ENCODE measurements at regions not wholly inside any gene's neighbourhood (a gene's known extent, or its start where the extent isn't known, plus 50 kb on each side); places are given as distances from the start of the nearest gene placed in this dataset.

DNA sequence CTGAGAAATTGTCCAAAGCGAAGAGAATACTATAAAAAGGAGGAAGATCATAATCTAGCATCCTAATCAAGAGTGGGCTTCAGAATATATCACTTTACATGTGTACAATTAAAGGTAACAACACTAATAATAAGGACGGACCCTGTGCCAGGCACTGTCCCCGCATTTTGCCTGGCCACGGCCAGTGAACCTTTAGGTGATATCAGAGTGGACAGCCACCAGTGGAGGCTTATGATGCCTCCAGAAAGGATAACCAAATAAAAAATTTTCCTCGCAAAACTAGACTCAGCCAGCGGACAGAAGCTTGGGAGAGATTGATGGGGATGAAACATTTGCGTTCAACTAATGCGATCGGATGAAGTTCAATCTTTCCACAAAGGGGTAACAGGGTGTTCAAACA, 436.4 kb downstream of the NPHP4 start:
- no peaks in the 10 kb centered on the region for H3K4me1 ChIP-seq (ENCODE audit: control insufficient read depth, extremely low read depth, insufficient read depth, low read length)
- no peak for DNase-seq (ENCODE audit: low read depth in 2 of 2)
- H3K4me2 ChIP-seq (ENCODE audit: extremely low read depth, insufficient read depth, low read length) = no peak overlapping the region
- no peaks in the 10 kb centered on the region for H3K27me3 ChIP-seq (ENCODE audit: control insufficient read depth, insufficient read depth, low read length)
- no peak overlapping the region for H2AFZ ChIP-seq (ENCODE audit: low read length)
- H3K4me3 ChIP-seq (replicated peaks in 1 of 4; ENCODE audit: control extremely low read depth in 1 of 4, insufficient read depth in 1 of 4, low read depth in 3 of 4, low read length in 4 of 4) = no peak overlapping the region
- no peaks in the 10 kb centered on the region for H3K79me2 ChIP-seq (ENCODE audit: control insufficient read depth, insufficient read depth, low read length)
- H3K36me3 ChIP-seq (ENCODE audit: control insufficient read depth, insufficient read depth, low read length) = no peaks in the 10 kb centered on the region
- TF ChIP-seq, protein P1, sequence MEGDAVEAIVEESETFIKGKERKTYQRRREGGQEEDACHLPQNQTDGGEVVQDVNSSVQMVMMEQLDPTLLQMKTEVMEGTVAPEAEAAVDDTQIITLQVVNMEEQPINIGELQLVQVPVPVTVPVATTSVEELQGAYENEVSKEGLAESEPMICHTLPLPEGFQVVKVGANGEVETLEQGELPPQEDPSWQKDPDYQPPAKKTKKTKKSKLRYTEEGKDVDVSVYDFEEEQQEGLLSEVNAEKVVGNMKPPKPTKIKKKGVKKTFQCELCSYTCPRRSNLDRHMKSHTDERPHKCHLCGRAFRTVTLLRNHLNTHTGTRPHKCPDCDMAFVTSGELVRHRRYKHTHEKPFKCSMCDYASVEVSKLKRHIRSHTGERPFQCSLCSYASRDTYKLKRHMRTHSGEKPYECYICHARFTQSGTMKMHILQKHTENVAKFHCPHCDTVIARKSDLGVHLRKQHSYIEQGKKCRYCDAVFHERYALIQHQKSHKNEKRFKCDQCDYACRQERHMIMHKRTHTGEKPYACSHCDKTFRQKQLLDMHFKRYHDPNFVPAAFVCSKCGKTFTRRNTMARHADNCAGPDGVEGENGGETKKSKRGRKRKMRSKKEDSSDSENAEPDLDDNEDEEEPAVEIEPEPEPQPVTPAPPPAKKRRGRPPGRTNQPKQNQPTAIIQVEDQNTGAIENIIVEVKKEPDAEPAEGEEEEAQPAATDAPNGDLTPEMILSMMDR (conservative IDR thresholded peaks at IDR 0.05 in 1 of 2, IDR thresholded peaks at IDR 0.05 in 1 of 2; ENCODE audit: low read depth in 1 of 2, low read length in 2 of 2) = no peak
- no peak for TF ChIP-seq EZH2 (IDR thresholded peaks at IDR 0.05; ENCODE audit: low read length, missing control alignments)
- H3K27ac ChIP-seq (ENCODE audit: insufficient read depth, low read length) = no peak overlapping the region
- H3K9ac ChIP-seq (ENCODE audit: insufficient read depth, low read length) = no peak overlapping the region
- no peaks in the 10 kb centered on the region for H4K20me1 ChIP-seq (ENCODE audit: control insufficient read depth, extremely low read depth, insufficient read depth, low read length)
- no peaks in the 10 kb centered on the region for H3K9me3 ChIP-seq (ENCODE audit: control insufficient read depth, insufficient read depth, low read depth, low read length)

DNA sequence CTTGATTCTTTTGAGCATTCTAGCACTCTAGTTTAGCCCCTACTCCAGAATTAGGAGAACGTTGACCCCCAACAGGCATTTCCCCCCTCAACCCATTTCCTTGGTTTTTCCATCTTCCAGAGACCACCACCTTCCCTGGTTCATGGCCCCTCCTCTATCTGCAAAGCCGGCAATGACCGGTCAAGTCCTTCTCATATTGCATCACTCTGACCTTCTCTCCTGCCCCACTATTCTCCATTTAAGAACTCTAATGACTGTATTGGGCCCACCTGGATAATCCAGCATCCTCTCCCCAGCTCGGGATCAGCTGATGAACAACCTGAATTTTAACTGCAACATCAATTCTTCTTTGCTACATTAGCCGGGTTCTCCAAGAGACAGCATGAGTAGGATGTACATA, 437.4 kb downstream of the NPHP4 start:
- no peak overlapping the region for H3K4me3 ChIP-seq (replicated peaks in 1 of 4; ENCODE audit: control extremely low read depth in 1 of 4, insufficient read depth in 1 of 4, low read depth in 3 of 4, low read length in 4 of 4)
- no peaks in the 10 kb centered on the region for H3K4me1 ChIP-seq (ENCODE audit: control insufficient read depth, extremely low read depth, insufficient read depth, low read length)
- no peak for TF ChIP-seq EZH2 (IDR thresholded peaks at IDR 0.05; ENCODE audit: low read length, missing control alignments)
- TF ChIP-seq, protein P1 (conservative IDR thresholded peaks at IDR 0.05 in 1 of 2, IDR thresholded peaks at IDR 0.05 in 1 of 2; ENCODE audit: low read depth in 1 of 2, low read length in 2 of 2) = no peak
- no peaks in the 10 kb centered on the region for H4K20me1 ChIP-seq (ENCODE audit: control insufficient read depth, extremely low read depth, insufficient read depth, low read length)
- no peaks in the 10 kb centered on the region for H3K36me3 ChIP-seq (ENCODE audit: control insufficient read depth, insufficient read depth, low read length)
- no peak overlapping the region for H2AFZ ChIP-seq (ENCODE audit: low read length)
- no peaks in the 10 kb centered on the region for H3K79me2 ChIP-seq (ENCODE audit: control insufficient read depth, insufficient read depth, low read length)
- H3K9me3 ChIP-seq (ENCODE audit: control insufficient read depth, insufficient read depth, low read depth, low read length) = no peaks in the 10 kb centered on the region
- H3K27ac ChIP-seq (ENCODE audit: insufficient read depth, low read length) = no peak overlapping the region
- H3K9ac ChIP-seq (ENCODE audit: insufficient read depth, low read length) = no peak overlapping the region
- no peak for DNase-seq (ENCODE audit: low read depth in 2 of 2)
- H3K27me3 ChIP-seq (ENCODE audit: control insufficient read depth, insufficient read depth, low read length) = no peaks in the 10 kb centered on the region
- H3K4me2 ChIP-seq (ENCODE audit: extremely low read depth, insufficient read depth, low read length) = no peak overlapping the region

DNA sequence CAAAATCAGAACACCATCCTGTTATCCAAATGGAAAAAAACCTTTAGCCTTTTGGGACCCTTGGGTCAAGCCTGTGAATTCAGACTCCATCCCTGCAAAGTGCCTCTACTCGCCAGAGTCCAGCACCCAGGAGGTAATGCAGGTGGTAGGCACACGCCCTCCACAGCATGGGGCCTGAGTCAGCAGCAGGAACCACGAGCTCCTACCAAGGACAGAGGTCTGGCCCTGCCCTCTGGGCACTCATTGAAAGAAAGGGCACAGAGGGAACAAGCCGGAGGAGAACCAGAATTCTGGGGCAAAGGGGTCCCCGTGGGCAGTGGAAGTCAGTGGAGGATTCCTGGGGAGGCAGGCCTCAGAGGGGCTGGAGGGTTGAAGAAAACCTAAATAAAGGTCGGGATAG, 438.1 kb downstream of the NPHP4 start:
- no peaks in the 10 kb centered on the region for H3K36me3 ChIP-seq (ENCODE audit: control insufficient read depth, insufficient read depth, low read length)
- no peak overlapping the region for H3K4me3 ChIP-seq (replicated peaks in 1 of 4; ENCODE audit: control extremely low read depth in 1 of 4, insufficient read depth in 1 of 4, low read depth in 3 of 4, low read length in 4 of 4)
- TF ChIP-seq EZH2 (IDR thresholded peaks at IDR 0.05; ENCODE audit: low read length, missing control alignments) = no peak
- TF ChIP-seq, protein P1 (conservative IDR thresholded peaks at IDR 0.05 in 1 of 2, IDR thresholded peaks at IDR 0.05 in 1 of 2; ENCODE audit: low read depth in 1 of 2, low read length in 2 of 2) = no peak
- no peaks in the 10 kb centered on the region for H3K27me3 ChIP-seq (ENCODE audit: control insufficient read depth, insufficient read depth, low read length)
- no peak overlapping the region for H3K4me2 ChIP-seq (ENCODE audit: extremely low read depth, insufficient read depth, low read length)
- H3K9me3 ChIP-seq (ENCODE audit: control insufficient read depth, insufficient read depth, low read depth, low read length) = no peaks in the 10 kb centered on the region
- no peak overlapping the region for H3K9ac ChIP-seq (ENCODE audit: insufficient read depth, low read length)
- H4K20me1 ChIP-seq (ENCODE audit: control insufficient read depth, extremely low read depth, insufficient read depth, low read length) = no peaks in the 10 kb centered on the region
- no peaks in the 10 kb centered on the region for H3K4me1 ChIP-seq (ENCODE audit: control insufficient read depth, extremely low read depth, insufficient read depth, low read length)
- H3K79me2 ChIP-seq (ENCODE audit: control insufficient read depth, insufficient read depth, low read length) = no peaks in the 10 kb centered on the region
- no peak for DNase-seq (ENCODE audit: low read depth in 2 of 2)
- H3K27ac ChIP-seq (ENCODE audit: insufficient read depth, low read length) = no peak overlapping the region
- no peak overlapping the region for H2AFZ ChIP-seq (ENCODE audit: low read length)

All from fibroblast of lung (primary cell).